Hepatocyte (in vitro differentiated cells): ENCODE measurements at regions not wholly inside any gene's neighbourhood (a gene's known extent, or its start where the extent isn't known, plus 50 kb on each side); places are given as distances from the start of the nearest gene placed in this dataset.

Experiments used
- DNase-seq: peaks from one replicate; pipeline ENCODE4 v3.0.0-alpha.2; 2016; ENCODE audit warnings: low spot score
- H2AFZ ChIP-seq: fragments of 200-600 bp; sonication (generic); 2 replicates; pipeline ENCODE4 v1.6.0; 2016; ENCODE audit warnings: antibody characterized with exemption, mild to moderate bottlenecking
- H3K27ac ChIP-seq: fragments of 200-600 bp; sonication (generic); 2 replicates; pipeline ENCODE4 v1.5.1; 2016; ENCODE audit warnings: mild to moderate bottlenecking
- H3K27me3 ChIP-seq: fragments of 200-600 bp; sonication (generic); 2 replicates; pipeline ENCODE4 v1.6.1; 2016
- H3K36me3 ChIP-seq: fragments of 200-600 bp; sonication (generic); replicated peaks from 2 replicates; pipeline ENCODE4 v1.5.1; 2016; ENCODE audit warnings: low read depth; ENCODE audit not compliant: insufficient read depth
- H3K4me1 ChIP-seq: fragments of 200-600 bp; sonication (generic); 2 replicates; pipeline ENCODE4 v1.5.1; 2016; ENCODE audit warnings: mild to moderate bottlenecking, moderate library complexity; ENCODE audit not compliant: insufficient read depth
- H3K4me2 ChIP-seq: fragments of 200-600 bp; sonication (generic); 2 replicates; pipeline ENCODE4 v1.6.0; 2016
- H3K4me3 ChIP-seq: fragments of 200-600 bp; sonication (generic); 2 replicates; pipeline ENCODE4 v1.5.1; 2016; ENCODE audit warnings: mild to moderate bottlenecking
- H3K79me2 ChIP-seq: fragments of 200-600 bp; sonication (generic); 2 replicates; pipeline ENCODE4 v1.6.0; 2017; ENCODE audit warnings: mild to moderate bottlenecking
- H3K9me2 ChIP-seq: fragments of 200-600 bp; sonication (generic); replicated peaks from 2 replicates; pipeline ENCODE4 v1.6.0; 2017; ENCODE audit warnings: mild to moderate bottlenecking; ENCODE audit not compliant: insufficient read depth
- H3K9me3 ChIP-seq: fragments of 200-600 bp; sonication (generic); 2 replicates; pipeline ENCODE4 v1.5.1; 2016; ENCODE audit warnings: low read depth, mild to moderate bottlenecking
- H4K20me1 ChIP-seq: fragments of 200-600 bp; sonication (generic); 2 replicates; pipeline ENCODE4 v1.6.0; 2016; ENCODE audit warnings: mild to moderate bottlenecking; ENCODE audit not compliant: insufficient read depth, poor library complexity, severe bottlenecking
- EZH2 ChIP-seq: fragments of 200-600 bp; sonication (generic); IDR thresholded peaks from 2 replicates; pipeline ENCODE4 v1.6.1; 2016; ENCODE audit warnings: antibody characterized with exemption, mild to moderate bottlenecking, borderline replicate concordance
- EZH2phosphoT487 ChIP-seq: fragments of 200-600 bp; sonication (generic); IDR thresholded peaks from one replicate; pipeline ENCODE4 v1.6.1; 2018; ENCODE audit warnings: antibody characterized with exemption, mild to moderate bottlenecking, low read depth, moderate library complexity; ENCODE audit not compliant: unreplicated experiment, severe bottlenecking
- WGBS: methylation state at CpG from one replicate; pipeline ENCODE4 v1.1.6; 2016; ENCODE audit warnings: low lambda C conversion rate; ENCODE audit errors: missing lambda C conversion rate; 5-methylcytosine and 5-hydroxymethylcytosine counted together
- TF ChIP-seq, protein P1 (sequence below): fragments of 200-600 bp; sonication (generic); IDR thresholded peaks from 2 replicates; pipeline ENCODE4 v1.5.1; 2016; ENCODE audit warnings: antibody characterized with exemption, mild to moderate bottlenecking; ENCODE audit not compliant: poor library complexity

DNA sequence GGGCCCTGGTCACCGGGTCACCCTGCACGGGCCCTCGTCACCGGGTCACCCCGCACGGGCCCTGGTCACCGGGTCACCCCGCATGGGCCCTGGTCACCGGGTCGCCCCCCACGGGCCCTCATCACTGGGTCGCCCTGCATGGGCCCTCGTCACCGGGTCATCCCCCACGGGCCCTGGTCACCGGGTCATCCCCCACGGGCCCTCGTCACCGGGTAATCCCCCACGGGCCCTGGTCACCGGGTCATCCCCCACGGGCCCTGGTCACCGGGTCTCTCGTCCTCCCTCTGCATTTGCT lies 77.6 kb downstream of the RIPK4 start:
- no peak overlapping the region for H3K4me3 ChIP-seq
- no peaks in the 10 kb centered on the region for H3K27me3 ChIP-seq
- WGBS: 94% methylated on average over 9 of the region's 24 CpGs
- H2AFZ ChIP-seq: no peak overlapping the region
- no peaks in the 10 kb centered on the region for H3K9me2 ChIP-seq
- no peak overlapping the region for H3K4me2 ChIP-seq
- H3K36me3 ChIP-seq: no peaks in the 10 kb centered on the region
- DNase-seq: no peak
- H3K27ac ChIP-seq: no peak overlapping the region
- H3K4me1 ChIP-seq: peaks cover 21% of the 10 kb centered on the region
- no peaks in the 10 kb centered on the region for H4K20me1 ChIP-seq
- no peaks in the 10 kb centered on the region for H3K79me2 ChIP-seq
- no peaks in the 10 kb centered on the region for H3K9me3 ChIP-seq
- TF ChIP-seq EZH2: no peak
- no peak for TF ChIP-seq EZH2phosphoT487
- TF ChIP-seq, protein P1, sequence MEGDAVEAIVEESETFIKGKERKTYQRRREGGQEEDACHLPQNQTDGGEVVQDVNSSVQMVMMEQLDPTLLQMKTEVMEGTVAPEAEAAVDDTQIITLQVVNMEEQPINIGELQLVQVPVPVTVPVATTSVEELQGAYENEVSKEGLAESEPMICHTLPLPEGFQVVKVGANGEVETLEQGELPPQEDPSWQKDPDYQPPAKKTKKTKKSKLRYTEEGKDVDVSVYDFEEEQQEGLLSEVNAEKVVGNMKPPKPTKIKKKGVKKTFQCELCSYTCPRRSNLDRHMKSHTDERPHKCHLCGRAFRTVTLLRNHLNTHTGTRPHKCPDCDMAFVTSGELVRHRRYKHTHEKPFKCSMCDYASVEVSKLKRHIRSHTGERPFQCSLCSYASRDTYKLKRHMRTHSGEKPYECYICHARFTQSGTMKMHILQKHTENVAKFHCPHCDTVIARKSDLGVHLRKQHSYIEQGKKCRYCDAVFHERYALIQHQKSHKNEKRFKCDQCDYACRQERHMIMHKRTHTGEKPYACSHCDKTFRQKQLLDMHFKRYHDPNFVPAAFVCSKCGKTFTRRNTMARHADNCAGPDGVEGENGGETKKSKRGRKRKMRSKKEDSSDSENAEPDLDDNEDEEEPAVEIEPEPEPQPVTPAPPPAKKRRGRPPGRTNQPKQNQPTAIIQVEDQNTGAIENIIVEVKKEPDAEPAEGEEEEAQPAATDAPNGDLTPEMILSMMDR: no peak

DNA sequence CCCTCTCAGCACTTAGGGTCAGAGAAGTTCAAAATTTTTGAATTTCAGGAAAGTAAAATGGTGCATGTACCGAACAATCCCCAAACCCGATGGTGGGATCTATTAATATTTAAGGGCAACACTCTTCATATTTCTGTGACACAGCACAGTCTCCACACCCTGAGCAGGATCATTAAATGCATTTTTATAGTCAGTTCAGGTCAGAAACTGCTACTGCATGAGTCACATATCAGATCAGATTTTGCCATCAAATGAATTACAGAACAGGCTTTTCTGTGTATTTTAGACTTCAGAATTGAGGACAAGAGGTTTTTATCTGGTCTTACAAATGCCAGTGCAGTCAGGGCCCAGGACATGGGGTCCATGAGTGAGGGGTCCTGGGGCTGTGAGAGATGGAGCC lies 79.2 kb downstream of the RIPK4 start:
- 87% methylated on average over 2 of the region's 2 CpGs for WGBS
- peaks cover 29% of the 10 kb centered on the region for H3K4me1 ChIP-seq
- H3K9me2 ChIP-seq: no peaks in the 10 kb centered on the region
- no peak for DNase-seq
- no peaks in the 10 kb centered on the region for H4K20me1 ChIP-seq
- H3K4me2 ChIP-seq: no peak overlapping the region
- no peaks in the 10 kb centered on the region for H3K36me3 ChIP-seq
- no peak overlapping the region for H3K4me3 ChIP-seq
- H2AFZ ChIP-seq: no peak overlapping the region
- no peak overlapping the region for H3K27ac ChIP-seq
- TF ChIP-seq, protein P1: no peak
- no peak for TF ChIP-seq EZH2phosphoT487
- no peak for TF ChIP-seq EZH2
- H3K9me3 ChIP-seq: no peaks in the 10 kb centered on the region
- no peaks in the 10 kb centered on the region for H3K27me3 ChIP-seq
- no peaks in the 10 kb centered on the region for H3K79me2 ChIP-seq

DNA sequence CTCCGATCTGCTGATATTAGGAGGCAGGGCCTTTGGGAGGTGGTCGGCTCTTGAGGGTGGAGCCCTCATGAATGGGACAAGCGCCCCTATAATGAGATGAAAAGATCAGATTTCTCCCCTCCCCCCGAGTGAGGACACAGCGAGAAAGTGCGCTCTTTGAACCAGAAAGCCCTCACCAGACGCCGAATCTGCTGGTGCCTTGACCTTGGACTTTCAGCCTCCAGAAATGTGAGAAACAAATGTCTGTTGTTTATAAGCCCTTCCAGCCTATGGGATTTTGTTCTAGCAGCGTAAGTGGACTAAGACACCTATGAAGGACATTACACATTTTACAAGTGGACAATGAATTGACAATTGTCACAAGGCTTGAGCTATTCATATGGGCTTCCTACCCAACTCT lies 80.2 kb downstream of the RIPK4 start:
- H3K27me3 ChIP-seq: no peaks in the 10 kb centered on the region
- no peak overlapping the region for H3K4me3 ChIP-seq
- H3K9me2 ChIP-seq: no peaks in the 10 kb centered on the region
- H3K79me2 ChIP-seq: no peaks in the 10 kb centered on the region
- H3K4me1 ChIP-seq: peaks cover 29% of the 10 kb centered on the region
- no peak for DNase-seq
- H4K20me1 ChIP-seq: no peaks in the 10 kb centered on the region
- no peaks in the 10 kb centered on the region for H3K36me3 ChIP-seq
- 76% methylated on average over 9 of the region's 9 CpGs for WGBS
- TF ChIP-seq EZH2: no peak
- no peak for TF ChIP-seq EZH2phosphoT487
- TF ChIP-seq, protein P1: no peak
- H3K9me3 ChIP-seq: no peaks in the 10 kb centered on the region
- no peak overlapping the region for H3K27ac ChIP-seq
- H3K4me2 ChIP-seq: no peak overlapping the region
- no peak overlapping the region for H2AFZ ChIP-seq

DNA sequence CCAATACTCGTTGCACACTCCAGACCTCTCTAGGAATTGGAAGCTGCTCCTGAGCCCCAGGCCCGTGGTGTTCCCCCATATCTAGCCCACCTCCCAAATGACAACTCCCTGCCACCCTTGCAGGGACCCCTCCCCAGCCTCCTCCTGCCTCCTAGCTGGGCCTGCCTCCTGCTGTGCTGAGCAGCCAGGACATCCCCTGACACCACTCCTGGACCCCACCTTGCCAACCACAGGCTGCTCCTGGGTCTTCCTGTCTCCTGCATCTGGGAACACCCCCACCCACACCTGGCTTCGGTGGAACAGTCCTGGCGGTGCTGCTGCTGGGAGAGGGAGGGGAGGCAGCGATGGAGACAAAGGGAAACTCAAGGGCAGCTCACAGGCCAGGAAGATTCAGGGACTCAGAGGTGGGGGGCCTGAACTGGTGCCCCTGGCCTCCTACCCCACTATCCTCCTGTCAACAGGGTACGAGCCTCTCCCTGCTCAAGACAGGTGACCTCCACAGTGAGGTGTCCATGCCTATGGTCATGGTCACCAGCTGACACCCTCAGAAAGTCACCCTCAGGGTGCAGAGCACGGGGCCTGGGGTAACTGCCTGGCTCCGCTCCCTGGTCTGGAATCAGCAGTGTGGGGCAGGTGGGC lies 81.2 kb downstream of the RIPK4 start:
- DNase-seq: no peak
- Histone ChIP-seq H3K27me3 (no peaks in the 10 kb centered on the region), H3K4me3 (no peak overlapping the region), H3K4me1 (peaks cover 29% of the 10 kb centered on the region), H3K36me3 (no peaks in the 10 kb centered on the region), H3K4me2 (no peak overlapping the region), H3K79me2 (no peaks in the 10 kb centered on the region), H3K9me2 (no peaks in the 10 kb centered on the region), H4K20me1 (no peaks in the 10 kb centered on the region), H2AFZ (no peak overlapping the region), H3K9me3 (no peaks in the 10 kb centered on the region), H3K27ac (no peak overlapping the region)
- WGBS: 94% methylated on average over 8 of the region's 8 CpGs
- TF ChIP-seq EZH2 (no peak), EZH2phosphoT487 (no peak)
- TF ChIP-seq, protein P1: no peak
